Neural crest cell (in vitro differentiated cells): ENCODE measurements at regions not wholly inside any gene's neighbourhood (a gene's known extent, or its start where the extent isn't known, plus 50 kb on each side); places are given as distances from the start of the nearest gene placed in this dataset.

Experiments
- DNase-seq: peaks from one replicate; pipeline ENCODE4 v3.0.0; 2021; ENCODE audit warnings: low read depth, mixed read lengths, low spot score
- H3K27ac Mint-ChIP-seq: one replicate; pipeline ENCODE4 v1.8.0; 2021; ENCODE audit warnings: mild to moderate bottlenecking, mixed read lengths; ENCODE audit not compliant: unreplicated experiment
- H3K27me3 Mint-ChIP-seq: 2 replicates; pipeline ENCODE4 v1.8.0; 2021; ENCODE audit warnings: low read depth, mild to moderate bottlenecking, mixed read lengths
- H3K36me3 Mint-ChIP-seq: 2 replicates; pipeline ENCODE4 v1.8.0; 2021; ENCODE audit warnings: low read depth, mild to moderate bottlenecking, mixed read lengths
- H3K4me1 Mint-ChIP-seq: 2 replicates; pipeline ENCODE4 v1.8.0; 2021; ENCODE audit warnings: mixed read lengths
- H3K4me3 Mint-ChIP-seq: one replicate; pipeline ENCODE4 v1.8.0; 2021; ENCODE audit warnings: mild to moderate bottlenecking, mixed read lengths
- H3K9me3 Mint-ChIP-seq: 2 replicates; pipeline ENCODE4 v1.8.0; 2021; ENCODE audit warnings: mixed read lengths
- TF ChIP-seq, protein P1 (sequence below): fragments of 200-600 bp; sonication (generic); conservative IDR thresholded peaks from 2 replicates; pipeline ENCODE4 v1.5.0; 2021; ENCODE audit warnings: antibody characterized with exemption, mild to moderate bottlenecking

DNA sequence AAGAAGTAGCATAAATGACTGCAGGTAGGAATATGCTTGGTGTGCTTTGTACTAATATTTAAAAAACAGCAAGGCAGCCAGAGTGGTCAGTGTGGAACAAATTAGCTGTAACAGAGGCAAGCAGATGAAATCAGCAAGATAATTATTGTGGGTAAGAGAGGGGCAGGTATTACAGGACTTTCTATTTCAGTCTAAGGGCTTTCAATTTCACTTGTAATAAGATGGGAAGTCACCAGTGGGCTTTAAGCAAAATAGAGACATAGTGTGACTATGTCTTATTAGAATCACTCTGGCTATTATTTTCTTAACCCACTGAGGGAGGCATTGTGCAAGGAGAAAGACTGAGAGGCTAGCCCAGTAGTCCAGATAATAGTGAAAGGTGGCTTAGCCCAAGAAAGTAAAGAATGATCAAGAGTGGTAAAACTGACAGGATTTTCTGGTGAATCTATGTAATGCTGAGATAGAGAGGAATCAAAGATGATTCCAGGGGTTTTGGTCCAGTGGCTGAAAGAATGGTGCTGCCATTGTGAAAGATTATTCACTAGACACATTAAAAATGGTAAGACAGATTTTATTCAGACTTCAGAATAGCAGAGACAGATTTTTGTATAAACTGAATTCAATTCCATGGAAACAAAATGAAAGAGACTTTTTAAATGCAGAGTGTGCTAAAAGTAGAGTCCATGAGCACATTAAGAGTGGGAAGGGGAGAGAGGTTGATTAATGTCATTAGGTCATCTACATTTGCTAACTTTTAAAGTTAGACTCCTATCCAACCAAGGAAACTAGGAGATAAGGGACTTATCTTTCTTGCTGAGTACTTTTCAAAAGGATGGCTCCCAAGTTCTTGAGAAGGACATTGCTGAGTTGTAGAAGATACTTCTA lies 1136.0 kb downstream of the HACE1 start:
- H3K36me3 Mint-ChIP-seq = no peaks in the 10 kb centered on the region
- H3K4me3 Mint-ChIP-seq = no peak overlapping the region
- peaks cover 7% of the 10 kb centered on the region for H3K4me1 Mint-ChIP-seq
- H3K9me3 Mint-ChIP-seq = no peaks in the 10 kb centered on the region
- TF ChIP-seq, protein P1, sequence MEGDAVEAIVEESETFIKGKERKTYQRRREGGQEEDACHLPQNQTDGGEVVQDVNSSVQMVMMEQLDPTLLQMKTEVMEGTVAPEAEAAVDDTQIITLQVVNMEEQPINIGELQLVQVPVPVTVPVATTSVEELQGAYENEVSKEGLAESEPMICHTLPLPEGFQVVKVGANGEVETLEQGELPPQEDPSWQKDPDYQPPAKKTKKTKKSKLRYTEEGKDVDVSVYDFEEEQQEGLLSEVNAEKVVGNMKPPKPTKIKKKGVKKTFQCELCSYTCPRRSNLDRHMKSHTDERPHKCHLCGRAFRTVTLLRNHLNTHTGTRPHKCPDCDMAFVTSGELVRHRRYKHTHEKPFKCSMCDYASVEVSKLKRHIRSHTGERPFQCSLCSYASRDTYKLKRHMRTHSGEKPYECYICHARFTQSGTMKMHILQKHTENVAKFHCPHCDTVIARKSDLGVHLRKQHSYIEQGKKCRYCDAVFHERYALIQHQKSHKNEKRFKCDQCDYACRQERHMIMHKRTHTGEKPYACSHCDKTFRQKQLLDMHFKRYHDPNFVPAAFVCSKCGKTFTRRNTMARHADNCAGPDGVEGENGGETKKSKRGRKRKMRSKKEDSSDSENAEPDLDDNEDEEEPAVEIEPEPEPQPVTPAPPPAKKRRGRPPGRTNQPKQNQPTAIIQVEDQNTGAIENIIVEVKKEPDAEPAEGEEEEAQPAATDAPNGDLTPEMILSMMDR = no peak
- H3K27ac Mint-ChIP-seq = no peak overlapping the region
- no peak for DNase-seq
- no peaks in the 10 kb centered on the region for H3K27me3 Mint-ChIP-seq

DNA sequence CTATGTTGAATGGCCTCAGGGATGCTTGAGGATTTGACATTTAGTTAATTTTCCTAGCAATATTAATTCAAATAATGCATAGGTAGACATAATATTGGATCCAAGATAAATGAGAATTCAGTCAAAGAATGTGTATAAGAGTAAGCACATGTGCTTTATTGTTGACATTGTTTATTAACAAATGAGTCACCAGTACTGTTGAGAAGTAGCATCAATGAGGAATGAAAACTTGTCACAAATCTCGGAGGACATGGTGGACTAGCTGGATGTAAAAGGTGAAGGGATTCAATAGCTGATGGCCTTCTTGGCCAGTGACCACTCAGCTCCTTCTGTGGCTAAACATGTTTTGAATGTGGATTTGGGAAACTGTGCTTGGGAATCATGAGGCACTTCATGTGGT lies 1137.0 kb downstream of the HACE1 start:
- Mint-ChIP-seq H3K27ac (no peak overlapping the region), H3K9me3 (no peaks in the 10 kb centered on the region), H3K4me1 (peaks cover 7% of the 10 kb centered on the region), H3K4me3 (no peak overlapping the region), H3K27me3 (no peaks in the 10 kb centered on the region), H3K36me3 (no peaks in the 10 kb centered on the region)
- TF ChIP-seq, protein P1 = no peak
- DNase-seq = no peak

GRCh38 chr6:103721923-103722322 lies 1137.8 kb downstream of the HACE1 start:
- Mint-ChIP-seq H3K27me3 (no peaks in the 10 kb centered on the region), H3K4me3 (no peak overlapping the region), H3K4me1 (peaks cover 7% of the 10 kb centered on the region), H3K36me3 (no peaks in the 10 kb centered on the region), H3K9me3 (no peaks in the 10 kb centered on the region), H3K27ac (no peak overlapping the region)
- no peak for DNase-seq
- TF ChIP-seq, protein P1 = no peak

GRCh38 chr6:103720393-103720792 lies 1139.3 kb downstream of the HACE1 start:
- no peak for DNase-seq
- H3K27ac Mint-ChIP-seq = no peak overlapping the region

GRCh38 chr6:103719545-103719944 lies 1140.2 kb downstream of the HACE1 start:
- Mint-ChIP-seq H3K9me3 (no peaks in the 10 kb centered on the region), H3K4me1 (peaks cover 7% of the 10 kb centered on the region), H3K27ac (no peak overlapping the region), H3K27me3 (no peaks in the 10 kb centered on the region), H3K4me3 (no peak overlapping the region), H3K36me3 (no peaks in the 10 kb centered on the region)
- TF ChIP-seq, protein P1 = no peak
- DNase-seq = no peak

More at GRCh38 chr6:103720393-103720792, 1139.3 kb downstream of the HACE1 start:
- Mint-ChIP-seq H3K4me3 (no peak overlapping the region), H3K4me1 (peaks cover 7% of the 10 kb centered on the region), H3K27me3 (no peaks in the 10 kb centered on the region), H3K36me3 (no peaks in the 10 kb centered on the region), H3K9me3 (no peaks in the 10 kb centered on the region)
- TF ChIP-seq, protein P1 = no peak
